ENCODE measurements at regions not wholly inside any gene's neighbourhood (a gene's known extent, or its start where the extent isn't known, plus 50 kb on each side); places are given as distances from the start of the nearest gene placed in this dataset.

GRCh38 chr1:81254560-81254959, 546.2 kb upstream of the ADGRL2 start:
- H3K9ac ChIP-seq (ENCODE audit: insufficient read depth, low read length, poor library complexity, severe bottlenecking), result no peak overlapping the region
- DNase-seq, result no peak
- no peaks in the 10 kb centered on the region for H3K79me2 ChIP-seq (ENCODE audit: insufficient read depth, low read length)
- WGBS (ENCODE audit: insufficient coverage), result no CpG with 5 or more reads among the region's 2 CpGs
- Mint-ChIP-seq H3K27ac (no peak overlapping the region), H3K36me3 (peaks cover 0 to 2% of the 10 kb centered on the region in 2 donors), H3K4me3 (no peak overlapping the region), H3K27me3 (ENCODE audit: low read depth in 3 of 3) (no peaks in the 10 kb centered on the region), H3K4me1 (no peaks in the 10 kb centered on the region), H3K9me3 (peaks cover 2 to 10% (median 4%) of the 10 kb centered on the region in 7 donors)
- no peak overlapping the region for H3K27ac ChIP-seq (ENCODE audit: low read depth in 1 of 2, low read length in 2 of 2)
- no peaks in the 10 kb centered on the region for H3K36me3 ChIP-seq (replicated peaks in 1 of 2; ENCODE audit: control insufficient read depth in 1 of 2, insufficient read depth in 2 of 2, low read length in 2 of 2)
- H3K9me3 ChIP-seq (replicated peaks in 1 of 2; ENCODE audit: control insufficient read depth in 1 of 2, insufficient read depth in 1 of 2, low read length in 2 of 2), result no peaks in the 10 kb centered on the region
- H3K27me3 ChIP-seq (ENCODE audit: control insufficient read depth in 2 of 2, insufficient read depth in 2 of 2, low read length in 2 of 2), result no peaks in the 10 kb centered on the region
- TF ChIP-seq CTCF (IDR thresholded peaks at IDR 0.05), result no peak
- no peak overlapping the region for H3K4me3 ChIP-seq (replicated peaks in 1 of 3; ENCODE audit: low read depth in 2 of 3, low read length in 3 of 3)
- intact Hi-C loops (cut with micrococcal nuclease), result no loop called here
- H3K4me2 ChIP-seq (replicated peaks; ENCODE audit: extremely low read depth, low read length, poor library complexity, severe bottlenecking), result no peak overlapping the region
- no peak overlapping the region for H2AFZ ChIP-seq (ENCODE audit: insufficient read depth, low read depth, low read length, poor library complexity, severe bottlenecking)
- no peaks in the 10 kb centered on the region for H4K20me1 ChIP-seq (ENCODE audit: insufficient read depth, low read length)
- H3K4me1 ChIP-seq (ENCODE audit: control insufficient read depth in 1 of 2, insufficient read depth in 2 of 2, low read length in 2 of 2), result no peaks in the 10 kb centered on the region

- no peaks in the 10 kb centered on the region for H3K27me3 Mint-ChIP-seq (ENCODE audit: low read depth in 3 of 3)
Measured at GRCh38 chr1:81254068-81254467, 546.7 kb upstream of the ADGRL2 start.

More at GRCh38 chr1:81254068-81254467, 546.7 kb upstream of the ADGRL2 start:
- Histone ChIP-seq H4K20me1 (ENCODE audit: insufficient read depth, low read length) (no peaks in the 10 kb centered on the region), H3K4me1 (ENCODE audit: control insufficient read depth in 1 of 2, insufficient read depth in 2 of 2, low read length in 2 of 2) (no peaks in the 10 kb centered on the region), H3K9ac (ENCODE audit: insufficient read depth, low read length, poor library complexity, severe bottlenecking) (no peak overlapping the region), H3K4me3 (replicated peaks in 1 of 3; ENCODE audit: low read depth in 2 of 3, low read length in 3 of 3) (no peak overlapping the region), H3K79me2 (ENCODE audit: insufficient read depth, low read length) (no peaks in the 10 kb centered on the region), H3K36me3 (replicated peaks in 1 of 2; ENCODE audit: control insufficient read depth in 1 of 2, insufficient read depth in 2 of 2, low read length in 2 of 2) (no peaks in the 10 kb centered on the region), H3K27ac (ENCODE audit: low read depth in 1 of 2, low read length in 2 of 2) (no peak overlapping the region), H3K9me3 (replicated peaks in 1 of 2; ENCODE audit: control insufficient read depth in 1 of 2, insufficient read depth in 1 of 2, low read length in 2 of 2) (no peaks in the 10 kb centered on the region), H2AFZ (ENCODE audit: insufficient read depth, low read depth, low read length, poor library complexity, severe bottlenecking) (no peak overlapping the region), H3K4me2 (replicated peaks; ENCODE audit: extremely low read depth, low read length, poor library complexity, severe bottlenecking) (no peak overlapping the region), H3K27me3 (ENCODE audit: control insufficient read depth in 2 of 2, insufficient read depth in 2 of 2, low read length in 2 of 2) (no peaks in the 10 kb centered on the region)
- no peak overlapping the region for H3K4me3 Mint-ChIP-seq
- no peak for DNase-seq
- peaks cover 2 to 10% (median 6%) of the 10 kb centered on the region in 7 donors for H3K9me3 Mint-ChIP-seq
- WGBS (ENCODE audit: insufficient coverage), result 100% methylated on average over 1 of the region's 2 CpGs
- H3K27ac Mint-ChIP-seq, result no peak overlapping the region
- intact Hi-C loops (cut with micrococcal nuclease), result no loop called here
- no peak for TF ChIP-seq CTCF (IDR thresholded peaks at IDR 0.05)
- peaks cover 0 to 2% of the 10 kb centered on the region in 2 donors for H3K36me3 Mint-ChIP-seq
- H3K4me1 Mint-ChIP-seq, result no peaks in the 10 kb centered on the region
